ENCODE measurements at regions not wholly inside any gene's neighbourhood (a gene's known extent, or its start where the extent isn't known, plus 50 kb on each side); places are given as distances from the start of the nearest gene placed in this dataset.

- Histone ChIP-seq H3K36me3 (ENCODE audit: low read depth) (no peaks in the 10 kb centered on the region), H2AFZ (no peak overlapping the region), H3K4me2 (no peak overlapping the region), H4K20me1 (ENCODE audit: insufficient read depth) (no peaks in the 10 kb centered on the region), H3K79me2 (ENCODE audit: low read depth) (no peaks in the 10 kb centered on the region), H3K27me3 (ENCODE audit: insufficient read depth, low read depth) (no peaks in the 10 kb centered on the region), H3K4me3 (no peak overlapping the region), H3K9me2 (ENCODE audit: insufficient read depth) (no peaks in the 10 kb centered on the region), H3K27ac (no peak overlapping the region), H3K9me3 (ENCODE audit: insufficient read depth, low read depth) (no peaks in the 10 kb centered on the region), H3F3A (ENCODE audit: insufficient read depth, low read depth) (no peaks in the 10 kb centered on the region), H3K4me1 (replicated peaks; ENCODE audit: insufficient read depth) (no peaks in the 10 kb centered on the region)
- CTCF ChIA-PET = no interaction called here
- no peak for DNase-seq
- no peak for TF ChIP-seq EZH2 (IDR thresholded peaks at IDR 0.05; ENCODE audit: low read depth)
- no peak for TF ChIP-seq CTCF (conservative IDR thresholded peaks at IDR 0.05)
- POLR2A ChIA-PET (ENCODE audit: unreplicated experiment) = no interaction called here
- BruUV-seq (replicated peaks) = no TSS peak
- intact Hi-C loops (cut with micrococcal nuclease; ENCODE audit: unreplicated experiment) = no loop called here
Observed at GRCh38 chr13:58906329-58907007, 1257.3 kb downstream of the DIAPH3 start.

GRCh38 chr13:58907347-58907746 lies 1256.4 kb downstream of the DIAPH3 start:
- ChIA-PET POLR2A (ENCODE audit: unreplicated experiment) (no interaction called here), CTCF (no interaction called here)
- Histone ChIP-seq H3K4me2 (no peak overlapping the region), H3K4me1 (replicated peaks; ENCODE audit: insufficient read depth) (no peaks in the 10 kb centered on the region), H3F3A (ENCODE audit: insufficient read depth, low read depth) (no peaks in the 10 kb centered on the region), H3K79me2 (ENCODE audit: low read depth) (no peaks in the 10 kb centered on the region), H3K9me2 (ENCODE audit: insufficient read depth) (no peaks in the 10 kb centered on the region), H3K9me3 (ENCODE audit: insufficient read depth, low read depth) (no peaks in the 10 kb centered on the region), H4K20me1 (ENCODE audit: insufficient read depth) (no peaks in the 10 kb centered on the region), H3K27ac (no peak overlapping the region), H2AFZ (no peak overlapping the region), H3K4me3 (no peak overlapping the region), H3K27me3 (ENCODE audit: insufficient read depth, low read depth) (no peaks in the 10 kb centered on the region), H3K36me3 (ENCODE audit: low read depth) (no peaks in the 10 kb centered on the region)
- TF ChIP-seq EZH2 (IDR thresholded peaks at IDR 0.05; ENCODE audit: low read depth) = no peak
- no peak for TF ChIP-seq CTCF (conservative IDR thresholded peaks at IDR 0.05)
- DNase-seq = no peak
- intact Hi-C loops (cut with micrococcal nuclease; ENCODE audit: unreplicated experiment) = no loop called here
- no TSS peak for BruUV-seq (replicated peaks)

GRCh38 chr13:58908019-58908679 lies 1255.6 kb downstream of the DIAPH3 start:
- no peak overlapping the region for H3K4me3 ChIP-seq
- no peaks in the 10 kb centered on the region for H3K9me2 ChIP-seq (ENCODE audit: insufficient read depth)
- TF ChIP-seq EZH2 (IDR thresholded peaks at IDR 0.05; ENCODE audit: low read depth) = no peak
- no peak for TF ChIP-seq CTCF (conservative IDR thresholded peaks at IDR 0.05)
- ChIA-PET POLR2A (ENCODE audit: unreplicated experiment) (no interaction called here), CTCF (no interaction called here)
- intact Hi-C loops (cut with micrococcal nuclease; ENCODE audit: unreplicated experiment) = no loop called here
- no peak overlapping the region for H2AFZ ChIP-seq
- H3K4me1 ChIP-seq (replicated peaks; ENCODE audit: insufficient read depth) = no peaks in the 10 kb centered on the region
- H3K9me3 ChIP-seq (ENCODE audit: insufficient read depth, low read depth) = no peaks in the 10 kb centered on the region
- no peaks in the 10 kb centered on the region for H4K20me1 ChIP-seq (ENCODE audit: insufficient read depth)
- H3K4me2 ChIP-seq = no peak overlapping the region
- H3K27me3 ChIP-seq (ENCODE audit: insufficient read depth, low read depth) = no peaks in the 10 kb centered on the region
- H3K36me3 ChIP-seq (ENCODE audit: low read depth) = no peaks in the 10 kb centered on the region
- no peaks in the 10 kb centered on the region for H3F3A ChIP-seq (ENCODE audit: insufficient read depth, low read depth)
- DNase-seq = no peak
- H3K27ac ChIP-seq = no peak overlapping the region
- no TSS peak for BruUV-seq (replicated peaks)
- no peaks in the 10 kb centered on the region for H3K79me2 ChIP-seq (ENCODE audit: low read depth)
